ENCODE measurements at regions not wholly inside any gene's neighbourhood (a gene's known extent, or its start where the extent isn't known, plus 50 kb on each side); places are given as distances from the start of the nearest gene placed in this dataset.

GRCh38 chr1:198845271-198845670 lies 206.4 kb downstream of the PTPRC start:
- Histone ChIP-seq H3K9ac (ENCODE audit: low read length) (no peak overlapping the region), H3K27ac (ENCODE audit: low read length) (no peak overlapping the region), H3K79me2 (replicated peaks; ENCODE audit: insufficient read depth, low read length) (no peaks in the 10 kb centered on the region)

GRCh38 chr1:198845851-198846250 lies 207.0 kb downstream of the PTPRC start:
- H3F3A ChIP-seq (ENCODE audit: insufficient read depth, low read length, poor library complexity, severe bottlenecking): no peaks in the 10 kb centered on the region
- no peak overlapping the region for H3K4me2 ChIP-seq (ENCODE audit: low read length)
- H3K27ac ChIP-seq (ENCODE audit: low read length): no peak overlapping the region
- no peaks in the 10 kb centered on the region for H3K9me2 ChIP-seq (ENCODE audit: insufficient read depth, low read length)
- H3K79me2 ChIP-seq (replicated peaks; ENCODE audit: insufficient read depth, low read length): no peaks in the 10 kb centered on the region
- no peak overlapping the region for H2AFZ ChIP-seq (ENCODE audit: low read depth, low read length)
- no peak overlapping the region for H3K4me3 ChIP-seq (ENCODE audit: low read length)
- no peaks in the 10 kb centered on the region for H4K20me1 ChIP-seq (ENCODE audit: insufficient read depth)
- no peak overlapping the region for H3K9ac ChIP-seq (ENCODE audit: low read length)
- TF ChIP-seq CTCF (IDR thresholded peaks at IDR 0.05; ENCODE audit: poor library complexity, severe bottlenecking): no peak
- TF ChIP-seq POLR2AphosphoS5 (IDR thresholded peaks at IDR 0.05): no peak
- TF ChIP-seq RAD21 (conservative IDR thresholded peaks at IDR 0.05): no peak
- no peak for TF ChIP-seq SMC3 (conservative IDR thresholded peaks at IDR 0.05; ENCODE audit: poor library complexity)
- no peak for TF ChIP-seq TAF1 (IDR thresholded peaks at IDR 0.05; ENCODE audit: low read depth)
- TF ChIP-seq EP300 (conservative IDR thresholded peaks at IDR 0.05; ENCODE audit: poor library complexity, severe bottlenecking): no peak
- no peak for TF ChIP-seq MXI1 (conservative IDR thresholded peaks at IDR 0.05; ENCODE audit: poor library complexity, severe bottlenecking)
- H3K36me3 ChIP-seq (ENCODE audit: insufficient read depth, low read length): no peaks in the 10 kb centered on the region
- H3K27me3 ChIP-seq (ENCODE audit: insufficient read depth, low read depth, low read length): no peaks in the 10 kb centered on the region
- H3K9me3 ChIP-seq (ENCODE audit: low read length): no peaks in the 10 kb centered on the region

More at GRCh38 chr1:198845271-198845670, 206.4 kb downstream of the PTPRC start:
- no peaks in the 10 kb centered on the region for H3K9me3 ChIP-seq (ENCODE audit: low read length)
- H3K9me2 ChIP-seq (ENCODE audit: insufficient read depth, low read length): no peaks in the 10 kb centered on the region
- no peak overlapping the region for H3K4me3 ChIP-seq (ENCODE audit: low read length)
- H3K4me2 ChIP-seq (ENCODE audit: low read length): no peak overlapping the region
- no peak overlapping the region for H2AFZ ChIP-seq (ENCODE audit: low read depth, low read length)
- no peaks in the 10 kb centered on the region for H4K20me1 ChIP-seq (ENCODE audit: insufficient read depth)
- no peaks in the 10 kb centered on the region for H3F3A ChIP-seq (ENCODE audit: insufficient read depth, low read length, poor library complexity, severe bottlenecking)
- H3K36me3 ChIP-seq (ENCODE audit: insufficient read depth, low read length): no peaks in the 10 kb centered on the region
- H3K27me3 ChIP-seq (ENCODE audit: insufficient read depth, low read depth, low read length): no peaks in the 10 kb centered on the region
- TF ChIP-seq EP300 (conservative IDR thresholded peaks at IDR 0.05; ENCODE audit: poor library complexity, severe bottlenecking): no peak
- TF ChIP-seq MXI1 (conservative IDR thresholded peaks at IDR 0.05; ENCODE audit: poor library complexity, severe bottlenecking): no peak
- no peak for TF ChIP-seq REST (IDR thresholded peaks at IDR 0.05; ENCODE audit: borderline replicate concordance)
- no peak for TF ChIP-seq SMC3 (conservative IDR thresholded peaks at IDR 0.05; ENCODE audit: poor library complexity)
- TF ChIP-seq EZH2 (IDR thresholded peaks at IDR 0.05; ENCODE audit: borderline replicate concordance, insufficient read depth, low read length, poor library complexity, severe bottlenecking): no peak
- no peak for TF ChIP-seq TAF1 (IDR thresholded peaks at IDR 0.05; ENCODE audit: low read depth)
- TF ChIP-seq RAD21 (conservative IDR thresholded peaks at IDR 0.05): no peak
- no peak for TF ChIP-seq CTCF (IDR thresholded peaks at IDR 0.05; ENCODE audit: poor library complexity, severe bottlenecking)
- no peak for TF ChIP-seq POLR2AphosphoS5 (IDR thresholded peaks at IDR 0.05)

Measured in neural cell (in vitro differentiated cells).